A549 (cell line): ENCODE measurements at regions not wholly inside any gene's neighbourhood (a gene's known extent, or its start where the extent isn't known, plus 50 kb on each side); places are given as distances from the start of the nearest gene placed in this dataset.

Experiments used
- CBX2 ChIP-seq: fragments of 200-600 bp; sonication (generic); IDR thresholded peaks from 2 replicates; pipeline ENCODE4 v1.6.1; 2016; ENCODE audit warnings: low read depth, mild to moderate bottlenecking, borderline replicate concordance
- CEBPB ChIP-seq, 2 experiments: fragments of >200 bp in 1 of 2; sonication (Bioruptor Twin) in 1 of 2; formaldehyde crosslinking in 1 of 2; IDR thresholded peaks; 2 replicates each; pipeline ENCODE4 v1.6.1; 2012 to 2016
- CTCF ChIP-seq: fragments of >200 bp; sonication (Bioruptor Twin); formaldehyde crosslinking; IDR thresholded peaks from 3 replicates; pipeline ENCODE4 v1.5.1; 2016
- FOSL2 ChIP-seq, 2 experiments: fragments of 450-650 bp in 1 of 2; fragments of >200 bp in 1 of 2; sonication (Bioruptor Twin) in 1 of 2; formaldehyde crosslinking; IDR thresholded peaks; 2 replicates each; pipeline versions ENCODE4 v1.5.0 to v1.6.1; 2016 to 2020; ENCODE audit warnings: mild to moderate bottlenecking in 1 of 2, moderate library complexity in 1 of 2
- HDAC2 ChIP-seq: fragments of 200-600 bp; sonication (generic); IDR thresholded peaks from 2 replicates; pipeline ENCODE4 v1.6.1; 2016
- JUN ChIP-seq, 2 experiments: fragments of >200 bp; sonication (Bioruptor Twin); formaldehyde crosslinking; IDR thresholded peaks; 2 replicates in 1 of 2; 3 replicates in 1 of 2; pipeline ENCODE4 v1.6.1; 2016 to 2017
- MAZ ChIP-seq: fragments of 150-350 bp; IDR thresholded peaks from 2 replicates; pipeline ENCODE4 v1.6.1; 2014; ENCODE audit warnings: antibody characterized with exemption, low read depth, low read length, borderline replicate concordance
- PBX3 ChIP-seq: IDR thresholded peaks from 2 replicates; pipeline ENCODE4 v1.6.1; 2012
- PHF8 ChIP-seq: fragments of 200-600 bp; sonication (generic); IDR thresholded peaks from 2 replicates; pipeline ENCODE4 v1.6.1; 2016; ENCODE audit warnings: low read depth, mild to moderate bottlenecking, antibody characterized with exemption, moderate library complexity, borderline replicate concordance
- POLR2A ChIP-seq: IDR thresholded peaks from 2 replicates; pipeline ENCODE4 v1.6.1; 2012; ENCODE audit warnings: mild to moderate bottlenecking, low read length
- RAD21 ChIP-seq, 2 experiments: fragments of >200 bp in 1 of 2; sonication (Bioruptor Twin) in 1 of 2; formaldehyde crosslinking in 1 of 2; IDR thresholded peaks in 1 of 2; conservative IDR thresholded peaks in 1 of 2; 2 replicates in 1 of 2; 3 replicates in 1 of 2; pipeline ENCODE4 v1.6.1; 2012 to 2018; ENCODE audit warnings: inconsistent platforms in 1 of 2
- REST ChIP-seq: fragments of 200-600 bp; sonication (generic); IDR thresholded peaks from 2 replicates; pipeline ENCODE4 v1.6.1; 2016; ENCODE audit warnings: antibody characterized with exemption, mild to moderate bottlenecking, moderate library complexity
- SREBF2 ChIP-seq: fragments of 450-650 bp; IDR thresholded peaks from 2 replicates; pipeline ENCODE4 v1.6.1; 2014; ENCODE audit warnings: mild to moderate bottlenecking, moderate library complexity

GRCh38 chr4:62912531-62912930, 1496.7 kb downstream of the TECRL start:
- TF ChIP-seq PHF8: no peak
- TF ChIP-seq CTCF: no peak
- no peak for TF ChIP-seq JUN (IDR thresholded peaks at IDR 0.05)
- no peak for TF ChIP-seq CEBPB (IDR thresholded peaks at IDR 0.05)
- no peak for TF ChIP-seq RAD21 (conservative IDR thresholded peaks at IDR 0.05 in 1 of 2, IDR thresholded peaks at IDR 0.05 in 1 of 2)
- TF ChIP-seq POLR2A: no peak
- no peak for TF ChIP-seq HDAC2
- no peak for TF ChIP-seq REST
- no peak for TF ChIP-seq CBX2
- TF ChIP-seq FOSL2 (IDR thresholded peaks at IDR 0.05): no peak
- no peak for TF ChIP-seq FOSL2 (CRISPR knock-in tag; IDR thresholded peaks at IDR 0.05)
- no peak for TF ChIP-seq PBX3
- no peak for TF ChIP-seq SREBF2
- no peak for TF ChIP-seq MAZ
